Fibroblast of lung (primary cell): ENCODE measurements at regions not wholly inside any gene's neighbourhood (a gene's known extent, or its start where the extent isn't known, plus 50 kb on each side); places are given as distances from the start of the nearest gene placed in this dataset.

Source experiments
- DNase-seq, 2 donors: peaks; one replicate each; pipeline versions ENCODE4 v3.0.0 to v3.0.0-alpha.2; 2010; ENCODE audit warnings: low read depth in 2 of 2
- H2AFZ ChIP-seq: 2 replicates; pipeline ENCODE4 v1.5.1; 2012; ENCODE audit warnings: low read length, control low read depth, inconsistent platforms
- H3K27ac ChIP-seq: 2 replicates; pipeline ENCODE4 v1.5.1; 2011; ENCODE audit warnings: low read length, control low read depth; ENCODE audit not compliant: insufficient read depth
- H3K27me3 ChIP-seq: 2 replicates; pipeline ENCODE4 v1.5.1; 2011; ENCODE audit warnings: mild to moderate bottlenecking, low read length; ENCODE audit not compliant: control insufficient read depth, insufficient read depth
- H3K36me3 ChIP-seq: 2 replicates; pipeline ENCODE4 v1.5.1; 2011; ENCODE audit warnings: low read length; ENCODE audit not compliant: control insufficient read depth, insufficient read depth
- H3K4me1 ChIP-seq: 2 replicates; pipeline ENCODE4 v1.5.1; 2011; ENCODE audit warnings: low read length; ENCODE audit not compliant: control insufficient read depth, insufficient read depth; ENCODE audit errors: extremely low read depth
- H3K4me2 ChIP-seq: 2 replicates; pipeline ENCODE4 v1.5.1; 2011; ENCODE audit warnings: low read length, control low read depth; ENCODE audit not compliant: insufficient read depth; ENCODE audit errors: extremely low read depth
- H3K4me3 ChIP-seq, 4 experiments: fragments of 200-600 bp in 1 of 4; sonication (generic) in 1 of 4; replicated peaks in 1 of 4; 2 replicates each; pipeline ENCODE4 v1.5.1; 2011 to 2016; ENCODE audit warnings: low read length in 4 of 4, low read depth in 3 of 4, mild to moderate bottlenecking in 3 of 4, control low read depth in 2 of 4, inconsistent platforms in 1 of 4, mixed read lengths in 1 of 4; ENCODE audit not compliant: insufficient read depth in 1 of 4; ENCODE audit errors: control extremely low read depth in 1 of 4
- H3K79me2 ChIP-seq: 2 replicates; pipeline ENCODE4 v1.5.1; 2012; ENCODE audit warnings: mild to moderate bottlenecking, low read length, inconsistent platforms; ENCODE audit not compliant: control insufficient read depth, insufficient read depth
- H3K9ac ChIP-seq: 2 replicates; pipeline ENCODE4 v1.5.1; 2011; ENCODE audit warnings: mild to moderate bottlenecking, low read length, control low read depth; ENCODE audit not compliant: insufficient read depth
- H3K9me3 ChIP-seq: 2 replicates; pipeline ENCODE4 v1.5.1; 2012; ENCODE audit warnings: low read depth, low read length; ENCODE audit not compliant: control insufficient read depth, insufficient read depth
- H4K20me1 ChIP-seq: 2 replicates; pipeline ENCODE4 v1.5.1; 2011; ENCODE audit warnings: low read length; ENCODE audit not compliant: control insufficient read depth, insufficient read depth; ENCODE audit errors: extremely low read depth
- CTCF ChIP-seq, 2 donors: IDR thresholded peaks in 1 of 2; conservative IDR thresholded peaks in 1 of 2; 1 replicate in 1 of 2; 2 replicates in 1 of 2; pipeline ENCODE4 v1.5.1; 2011 to 2012; ENCODE audit warnings: low read length in 2 of 2, control low read depth in 1 of 2, inconsistent platforms in 1 of 2, low read depth in 1 of 2, mild to moderate bottlenecking in 1 of 2
- EZH2 ChIP-seq: IDR thresholded peaks from 2 replicates; pipeline ENCODE4 v1.5.1; 2012; ENCODE audit warnings: low read length, control low read depth, mild to moderate bottlenecking; ENCODE audit errors: missing control alignments

GRCh38 chr2:163123526-163123925 lies 285.0 kb upstream of the KCNH7 start:
- Histone ChIP-seq H4K20me1 (no peaks in the 10 kb centered on the region), H3K4me1 (no peaks in the 10 kb centered on the region), H3K4me3 (no peak overlapping the region), H3K27me3 (no peaks in the 10 kb centered on the region), H3K4me2 (no peak overlapping the region), H2AFZ (no peak overlapping the region), H3K27ac (no peak overlapping the region), H3K9me3 (no peaks in the 10 kb centered on the region), H3K9ac (no peak overlapping the region), H3K36me3 (no peaks in the 10 kb centered on the region), H3K79me2 (no peaks in the 10 kb centered on the region)
- no peak for DNase-seq
- TF ChIP-seq EZH2: no peak
- no peak for TF ChIP-seq CTCF (conservative IDR thresholded peaks at IDR 0.05 in 1 of 2, IDR thresholded peaks at IDR 0.05 in 1 of 2; ENCODE audit: low read depth in 1 of 2, low read length in 2 of 2)

- Histone ChIP-seq H3K36me3 (no peaks in the 10 kb centered on the region), H3K9me3 (no peaks in the 10 kb centered on the region), H3K27ac (no peak overlapping the region), H3K9ac (no peak overlapping the region), H3K4me1 (no peaks in the 10 kb centered on the region), H2AFZ (no peak overlapping the region), H3K4me3 (no peak overlapping the region), H3K27me3 (no peaks in the 10 kb centered on the region), H3K4me2 (no peak overlapping the region), H4K20me1 (no peaks in the 10 kb centered on the region), H3K79me2 (no peaks in the 10 kb centered on the region)
- no peak for DNase-seq
- TF ChIP-seq CTCF (conservative IDR thresholded peaks at IDR 0.05 in 1 of 2, IDR thresholded peaks at IDR 0.05 in 1 of 2; ENCODE audit: low read depth in 1 of 2, low read length in 2 of 2) (no peak), EZH2 (no peak)
These were observed 283.7 kb upstream of the KCNH7 start for GRCh38 chr2:163122257-163122656.

- no peaks in the 10 kb centered on the region for H3K79me2 ChIP-seq
These were observed 282.9 kb upstream of the KCNH7 start for GRCh38 chr2:163121483-163121882.

More at GRCh38 chr2:163121483-163121882, 282.9 kb upstream of the KCNH7 start:
- no peak overlapping the region for H3K27ac ChIP-seq
- DNase-seq: no peak
- TF ChIP-seq CTCF (conservative IDR thresholded peaks at IDR 0.05 in 1 of 2, IDR thresholded peaks at IDR 0.05 in 1 of 2; ENCODE audit: low read depth in 1 of 2, low read length in 2 of 2) (no peak), EZH2 (no peak)
- H3K4me3 ChIP-seq: no peak overlapping the region
- no peak overlapping the region for H3K9ac ChIP-seq
- H3K9me3 ChIP-seq: no peaks in the 10 kb centered on the region
- H4K20me1 ChIP-seq: no peaks in the 10 kb centered on the region
- no peaks in the 10 kb centered on the region for H3K27me3 ChIP-seq
- no peak overlapping the region for H2AFZ ChIP-seq
- H3K4me1 ChIP-seq: no peaks in the 10 kb centered on the region
- no peak overlapping the region for H3K4me2 ChIP-seq
- no peaks in the 10 kb centered on the region for H3K36me3 ChIP-seq
